Transverse colon (tissue), 4 donors: ENCODE measurements at regions not wholly inside any gene's neighbourhood (a gene's known extent, or its start where the extent isn't known, plus 50 kb on each side); places are given as distances from the start of the nearest gene placed in this dataset.

Source experiments
- DNase-seq: peaks from one replicate; pipeline ENCODE4 v3.0.0-alpha.2; 2019
- H3K27ac ChIP-seq, 4 donors: fragments of 200-600 bp; sonication (generic); 2 replicates each; pipeline ENCODE4 v1.5.1; 2016 to 2018; ENCODE audit warnings: inconsistent platforms in 4 of 4
- H3K27me3 ChIP-seq: fragments of 200-600 bp; sonication (generic); 2 replicates; pipeline ENCODE4 v1.5.1; 2017; ENCODE audit warnings: inconsistent platforms
- H3K36me3 ChIP-seq, 4 donors: fragments of 200-600 bp; sonication (generic); 2 replicates each; pipeline ENCODE4 v1.5.1; 2017 to 2019; ENCODE audit warnings: inconsistent platforms in 4 of 4
- H3K4me1 ChIP-seq, 4 donors: fragments of 200-600 bp; sonication (generic); 2 replicates each; pipeline ENCODE4 v1.5.1; 2017 to 2020; ENCODE audit warnings: inconsistent platforms in 4 of 4
- H3K4me3 ChIP-seq, 4 donors: fragments of 200-600 bp; sonication (generic); 1 replicate in 1 of 4; 2 replicates in 3 of 4; pipeline versions ENCODE4 v1.5.1 to v1.6.1; 2017 to 2019; ENCODE audit warnings: inconsistent platforms in 4 of 4
- H3K9me3 ChIP-seq, 2 donors: fragments of 200-600 bp; sonication (generic); 2 replicates each; pipeline ENCODE4 v1.5.1; 2017 to 2019; ENCODE audit warnings: inconsistent platforms in 2 of 2
- CTCF ChIP-seq, 5 experiments: fragments of 200-600 bp in 3 of 5; fragments of 450-650 bp in 2 of 5; sonication (generic) in 3 of 5; IDR thresholded peaks; 1 replicate in 2 of 5; 2 replicates in 3 of 5; pipeline ENCODE4 v1.5.1; 2016 to 2017; ENCODE audit warnings: antibody characterized with exemption in 5 of 5, inconsistent platforms in 3 of 5, mild to moderate bottlenecking in 2 of 5, moderate library complexity in 1 of 5
- EP300 ChIP-seq: sonication (generic); formaldehyde crosslinking; IDR thresholded peaks from one replicate; pipeline ENCODE4 v1.6.1; 2017; ENCODE audit warnings: antibody characterized with exemption, low read depth
- POLR2A ChIP-seq: fragments of 450-650 bp; IDR thresholded peaks from one replicate; pipeline ENCODE4 v1.6.1; 2016; ENCODE audit warnings: antibody characterized with exemption, mild to moderate bottlenecking, moderate library complexity
- POLR2AphosphoS5 ChIP-seq, 3 donors: sonication (generic); formaldehyde crosslinking; IDR thresholded peaks; one replicate each; pipeline ENCODE4 v1.6.1; 2016; ENCODE audit warnings: antibody characterized with exemption in 3 of 3
- WGBS, 2 donors: methylation state at CpG; one replicate each; pipeline ENCODE4 v1.1.5; 2018; ENCODE audit warnings: low coverage in 1 of 2; 5-methylcytosine and 5-hydroxymethylcytosine counted together
- in situ Hi-C, 4 donors: fragments of 200-750 bp; cut with MboI; loops; one replicate each; pipeline versions ENCODE4 v1.15.0 to v1.15.1; 2017; ENCODE audit warnings: low sequenced_read_pairs in 3 of 4, low pct_ligation_motif_present in 1 of 4, low pct_unique_long_range_greater_than_20kb in 1 of 4
- intact Hi-C: fragments of 100-400 bp; cut with DNase I; formaldehyde crosslinking; loops from one replicate; pipeline ENCODE4 v1.15.1; 2023; ENCODE audit warnings: low total_unique reads

- H3K4me1 ChIP-seq, result no peaks in the 10 kb centered on the region
- intact Hi-C loops (no loop called here), in situ Hi-C loops (no loop called here)
- no peak for TF ChIP-seq POLR2AphosphoS5 (IDR thresholded peaks at IDR 0.05)
- TF ChIP-seq POLR2A, result no peak
- no peak for TF ChIP-seq EP300
- TF ChIP-seq CTCF (IDR thresholded peaks at IDR 0.05), result no peak
- no peak for DNase-seq
- H3K9me3 ChIP-seq, result no peaks in the 10 kb centered on the region
- H3K27me3 ChIP-seq, result no peaks in the 10 kb centered on the region
- peaks cover 0 to 7% (median 3%) of the 10 kb centered on the region in 4 donors for H3K36me3 ChIP-seq
- H3K4me3 ChIP-seq, result no peak overlapping the region
- H3K27ac ChIP-seq, result no peak overlapping the region
- 70 to 79% methylated on average over 4 to 5 of the region's 5 CpGs for WGBS, 2 donors
These were observed 250.9 kb upstream of the TPM1 start for GRCh38 chr15:62791694-62792093.

GRCh38 chr15:62792986-62793751 is 249.4 kb upstream of the TPM1 start:
- H3K4me3 ChIP-seq, result no peak overlapping the region
- 63 to 64% methylated on average over 3 to 6 of the region's 6 CpGs for WGBS, 2 donors
- DNase-seq, result no peak
- H3K27me3 ChIP-seq, result no peaks in the 10 kb centered on the region
- in situ Hi-C loops, result no loop called here
- H3K9me3 ChIP-seq, result no peaks in the 10 kb centered on the region
- TF ChIP-seq POLR2A (no peak), POLR2AphosphoS5 (IDR thresholded peaks at IDR 0.05) (no peak), CTCF (IDR thresholded peaks at IDR 0.05) (no peak), EP300 (no peak)
- H3K27ac ChIP-seq, result no peak overlapping the region
- intact Hi-C loops, result no loop called here
- no peaks in the 10 kb centered on the region for H3K4me1 ChIP-seq
- peaks cover 0 to 10% (median 4%) of the 10 kb centered on the region in 4 donors for H3K36me3 ChIP-seq

GRCh38 chr15:62793752-62794144 is 248.8 kb upstream of the TPM1 start:
- Histone ChIP-seq H3K9me3 (no peaks in the 10 kb centered on the region), H3K27me3 (no peaks in the 10 kb centered on the region), H3K4me1 (no peaks in the 10 kb centered on the region), H3K36me3 (peaks cover 0 to 10% (median 4%) of the 10 kb centered on the region in 4 donors), H3K4me3 (no peak overlapping the region), H3K27ac (no peak overlapping the region)
- TF ChIP-seq CTCF (IDR thresholded peaks at IDR 0.05) (no peak), POLR2A (no peak), POLR2AphosphoS5 (IDR thresholded peaks at IDR 0.05) (no peak), EP300 (no peak)
- WGBS, 2 donors, result 40 to 67% methylated on average over 2 to 5 of the region's 5 CpGs
- in situ Hi-C loops (no loop called here), intact Hi-C loops (no loop called here)
- DNase-seq, result no peak

- Histone ChIP-seq H3K4me3 (no peak overlapping the region), H3K27me3 (no peaks in the 10 kb centered on the region), H3K27ac (no peak overlapping the region), H3K4me1 (no peaks in the 10 kb centered on the region), H3K9me3 (no peaks in the 10 kb centered on the region), H3K36me3 (peaks cover 0 to 10% (median 4%) of the 10 kb centered on the region in 4 donors)
- WGBS, 2 donors, result 80 to 86% methylated on average over 9 to 13 of the region's 13 CpGs
- DNase-seq, result no peak
- intact Hi-C loops (no loop called here), in situ Hi-C loops (no loop called here)
- TF ChIP-seq CTCF (IDR thresholded peaks at IDR 0.05) (no peak), EP300 (no peak), POLR2AphosphoS5 (IDR thresholded peaks at IDR 0.05) (no peak), POLR2A (no peak)
These were observed 247.4 kb upstream of the TPM1 start for GRCh38 chr15:62795171-62795570.
